OCI-LY7 (cell line): ENCODE measurements at regions not wholly inside any gene's neighbourhood (a gene's known extent, or its start where the extent isn't known, plus 50 kb on each side); places are given as distances from the start of the nearest gene placed in this dataset.

Experiments used
- CTCF ChIP-seq: fragments of 200-600 bp; sonication (generic); conservative IDR thresholded peaks from 2 replicates; pipeline ENCODE4 v1.5.1; 2014; ENCODE audit warnings: mild to moderate bottlenecking, antibody characterized with exemption, low read length, moderate library complexity, mixed read lengths
- EZH2phosphoT487 ChIP-seq: fragments of 200-600 bp; sonication (generic); IDR thresholded peaks from 2 replicates; pipeline ENCODE4 v1.6.1; 2018; ENCODE audit warnings: low read depth, borderline replicate concordance, mild to moderate bottlenecking, mixed run types, antibody characterized with exemption, low read length, moderate library complexity, mixed read lengths

- TF ChIP-seq CTCF (no peak), EZH2phosphoT487 (no peak)
Measured at GRCh38 chr6:41470331-41471063, 75.7 kb upstream of the FOXP4 start.
